IMR-90 (cell line): ENCODE measurements at regions not wholly inside any gene's neighbourhood (a gene's known extent, or its start where the extent isn't known, plus 50 kb on each side); places are given as distances from the start of the nearest gene placed in this dataset.

Source experiments
- ATAC-seq: fragments of 200-7000 bp; cut with Tn5 transposase; 2 replicates; pipeline ENCODE4 v1.9.1; 2020; ENCODE audit warnings: low read depth, mild to moderate bottlenecking, moderate library complexity
- BruUV-seq: library from RNA; stranded (reverse); fragments of 400-500 nt; replicated peaks from 2 replicates; lab custom pipeline; 2021; lab: Mats Ljungman, UMichigan
- CTCF ChIA-PET: fragments of 300-600 bp; formaldehyde crosslinking; extraction: SDS; loops from one replicate; lab custom pipeline; 2021; ENCODE audit warnings: antibody characterized with exemption; lab: Yijun Ruan, JAX
- POLR2A ChIA-PET: fragments of 300-600 bp; sonication (Branson Sonifier 250); formaldehyde crosslinking; loops from one replicate; lab custom pipeline; 2022; ENCODE audit warnings: antibody characterized with exemption; ENCODE audit not compliant: unreplicated experiment; lab: Charles Lee
- DNase-seq: peaks from one replicate; pipeline ENCODE4 v3.0.0; 2013
- H2AFZ ChIP-seq: replicated peaks from 2 replicates; pipeline ENCODE3; 2013; ENCODE audit warnings: low read length, mild to moderate bottlenecking; ENCODE audit not compliant: poor library complexity
- H2AK5ac ChIP-seq: 2 replicates; pipeline ENCODE4 v1.6.1; 2013; ENCODE audit warnings: low read depth, low read length, inconsistent platforms
- H2AK9ac ChIP-seq: replicated peaks from 2 replicates; pipeline ENCODE3; 2013; ENCODE audit warnings: mild to moderate bottlenecking, low read depth, low read length, moderate library complexity; ENCODE audit not compliant: poor library complexity
- H2BK120ac ChIP-seq: 2 replicates; pipeline ENCODE4 v1.6.1; 2013; ENCODE audit warnings: low read depth, low read length, inconsistent platforms
- H2BK15ac ChIP-seq: 3 replicates; pipeline ENCODE4 v1.6.1; 2013; ENCODE audit warnings: low read depth, low read length, inconsistent platforms
- H2BK20ac ChIP-seq: 2 replicates; pipeline ENCODE4 v1.6.1; 2013; ENCODE audit warnings: low read depth, mild to moderate bottlenecking, inconsistent platforms, low read length, moderate library complexity
- H2BK5ac ChIP-seq: 2 replicates; pipeline ENCODE4 v1.6.1; 2013; ENCODE audit warnings: mild to moderate bottlenecking, low read depth, low read length, inconsistent platforms; ENCODE audit not compliant: poor library complexity, severe bottlenecking
- H3K14ac ChIP-seq: replicated peaks from 2 replicates; pipeline ENCODE4 v1.6.1; 2013; ENCODE audit warnings: low read depth, low read length, inconsistent platforms
- H3K18ac ChIP-seq: 2 replicates; pipeline ENCODE4 v1.6.1; 2013; ENCODE audit warnings: low read depth, low read length, control low read depth
- H3K23ac ChIP-seq: 2 replicates; pipeline ENCODE4 v1.6.1; 2013; ENCODE audit warnings: low read depth, low read length, inconsistent platforms
- H3K27ac ChIP-seq: 2 replicates; pipeline ENCODE4 v1.5.1; 2013; ENCODE audit warnings: mild to moderate bottlenecking, control low read depth, low read length; ENCODE audit not compliant: insufficient read depth
- H3K27me3 ChIP-seq: 2 replicates; pipeline ENCODE4 v1.6.1; 2013; ENCODE audit warnings: low read length; ENCODE audit not compliant: control insufficient read depth, insufficient read depth
- H3K36me3 ChIP-seq: 2 replicates; pipeline ENCODE4 v1.6.1; 2013; ENCODE audit warnings: low read length, mixed read lengths; ENCODE audit not compliant: control insufficient read depth, insufficient read depth
- H3K4ac ChIP-seq: 2 replicates; pipeline ENCODE4 v1.6.1; 2013; ENCODE audit warnings: low read depth, low read length, inconsistent platforms
- H3K4me1 ChIP-seq: 2 replicates; pipeline ENCODE4 v1.6.1; 2013; ENCODE audit warnings: low read length, mixed read lengths; ENCODE audit not compliant: control insufficient read depth, insufficient read depth
- H3K4me2 ChIP-seq: 2 replicates; pipeline ENCODE4 v1.6.1; 2013; ENCODE audit warnings: low read depth, mild to moderate bottlenecking, control low read depth, low read length, moderate library complexity
- H3K4me3 ChIP-seq: 2 replicates; pipeline ENCODE4 v1.5.1; 2013; ENCODE audit warnings: low read depth, mild to moderate bottlenecking, control low read depth, low read length, moderate library complexity; ENCODE audit not compliant: insufficient read depth
- H3K56ac ChIP-seq: 2 replicates; pipeline ENCODE4 v1.6.1; 2013; ENCODE audit warnings: low read length, inconsistent platforms; ENCODE audit not compliant: insufficient read depth; ENCODE audit errors: extremely low read depth
- H3K79me1 ChIP-seq, 2 experiments: 2 replicates each; pipeline ENCODE4 v1.6.1; 2013; ENCODE audit warnings: low read length in 2 of 2, inconsistent platforms in 1 of 2, low read depth in 1 of 2
- H3K9ac ChIP-seq: 2 replicates; pipeline ENCODE4 v1.6.1; 2013; ENCODE audit warnings: low read depth, low read length, control low read depth
- H3K9me1 ChIP-seq: 2 replicates; pipeline ENCODE4 v1.6.1; 2013; ENCODE audit warnings: low read length, inconsistent platforms; ENCODE audit not compliant: insufficient read depth
- H3K9me3 ChIP-seq: 2 replicates; pipeline ENCODE4 v1.6.1; 2013; ENCODE audit warnings: low read length; ENCODE audit not compliant: control insufficient read depth, insufficient read depth
- H4K20me1 ChIP-seq: 2 replicates; pipeline ENCODE4 v1.6.1; 2013; ENCODE audit warnings: low read length, inconsistent platforms; ENCODE audit not compliant: insufficient read depth
- H4K5ac ChIP-seq: 2 replicates; pipeline ENCODE4 v1.6.1; 2013; ENCODE audit warnings: mild to moderate bottlenecking, low read depth, low read length, control low read depth
- H4K8ac ChIP-seq, 2 experiments: 2 replicates each; pipeline ENCODE4 v1.6.1; 2013; ENCODE audit warnings: low read depth in 2 of 2, low read length in 2 of 2, control low read depth in 1 of 2, inconsistent platforms in 1 of 2
- H4K91ac ChIP-seq: 2 replicates; pipeline ENCODE4 v1.6.1; 2013; ENCODE audit warnings: low read depth, low read length, inconsistent platforms; ENCODE audit not compliant: insufficient read depth
- BHLHE40 ChIP-seq: fragments of 150-350 bp; IDR thresholded peaks from 2 replicates; pipeline ENCODE4 v1.6.1; 2016; ENCODE audit warnings: mild to moderate bottlenecking, low read depth, low read length
- CEBPB ChIP-seq: IDR thresholded peaks from 2 replicates; pipeline ENCODE4 v1.6.1; 2012; ENCODE audit warnings: low read depth, low read length, improper control_type of control experiment
- CHD1 ChIP-seq: IDR thresholded peaks from 2 replicates; pipeline ENCODE4 v1.6.1; 2012; ENCODE audit warnings: low read depth, low read length, improper control_type of control experiment
- ELK1 ChIP-seq: fragments of 150-350 bp; IDR thresholded peaks from 2 replicates; pipeline ENCODE4 v1.6.1; 2016; ENCODE audit warnings: low read depth, mild to moderate bottlenecking, low read length, moderate library complexity, borderline replicate concordance
- FOS ChIP-seq: fragments of 150-350 bp; IDR thresholded peaks from 2 replicates; pipeline ENCODE4 v1.6.1; 2016; ENCODE audit warnings: low read depth, low read length
- MAFK ChIP-seq: IDR thresholded peaks from 2 replicates; pipeline ENCODE4 v1.6.1; 2012; ENCODE audit warnings: low read depth, low read length, improper control_type of control experiment
- MAZ ChIP-seq: IDR thresholded peaks from 2 replicates; pipeline ENCODE4 v1.6.1; 2012; ENCODE audit warnings: low read depth, mild to moderate bottlenecking, low read length, improper control_type of control experiment, moderate library complexity, borderline replicate concordance
- MXI1 ChIP-seq: IDR thresholded peaks from 2 replicates; pipeline ENCODE4 v1.6.1; 2012; ENCODE audit warnings: low read depth, mild to moderate bottlenecking, low read length, moderate library complexity, borderline replicate concordance
- NFE2L2 ChIP-seq: fragments of 150-350 bp; IDR thresholded peaks from 2 replicates; pipeline ENCODE4 v1.6.1; 2016; ENCODE audit warnings: low read depth, mild to moderate bottlenecking, low read length
- POLR2A ChIP-seq: IDR thresholded peaks from 2 replicates; pipeline ENCODE4 v1.6.1; 2012; ENCODE audit warnings: mild to moderate bottlenecking, low read depth, low read length
- RAD21 ChIP-seq: IDR thresholded peaks from 2 replicates; pipeline ENCODE4 v1.6.1; 2012; ENCODE audit warnings: low read length, improper control_type of control experiment
- RCOR1 ChIP-seq: IDR thresholded peaks from 2 replicates; pipeline ENCODE4 v1.6.1; 2012; ENCODE audit warnings: mild to moderate bottlenecking, low read length, improper control_type of control experiment; ENCODE audit not compliant: insufficient replicate concordance
- RFX5 ChIP-seq: IDR thresholded peaks from 2 replicates; pipeline ENCODE4 v1.8.0; 2012; ENCODE audit warnings: low read depth, mild to moderate bottlenecking, low read length, moderate library complexity
- SMC3 ChIP-seq: fragments of 150-350 bp; IDR thresholded peaks from 2 replicates; pipeline ENCODE4 v1.6.1; 2016; ENCODE audit warnings: low read depth, mild to moderate bottlenecking, antibody characterized with exemption, low read length, moderate library complexity
- USF2 ChIP-seq: fragments of 150-350 bp; IDR thresholded peaks from 2 replicates; pipeline ENCODE4 v1.6.1; 2017; ENCODE audit warnings: mild to moderate bottlenecking, antibody characterized with exemption, low read length, low read depth
- WGBS, 2 experiments: methylation state at CpG; one replicate each; pipeline versions ENCODE4 v1.1.5 to v1.1.7; 2013; ENCODE audit warnings: missing lambda C conversion rate in 2 of 2; ENCODE audit not compliant: insufficient read length in 1 of 2; ENCODE audit errors: extremely low coverage in 2 of 2; 5-methylcytosine and 5-hydroxymethylcytosine counted together
- dilution Hi-C: fragments of 300-500 bp; cut with HindIII; formaldehyde crosslinking; loops from one replicate; pipeline ENCODE4 v1.14.3; 2018; ENCODE audit warnings: low sequenced_read_pairs; ENCODE audit not compliant: unreplicated experiment
- in situ Hi-C: fragments of 300-500 bp; cut with MboI; formaldehyde crosslinking; loops from 3 replicates; pipeline ENCODE4 v1.14.3; 2019; ENCODE audit warnings: low sequenced_read_pairs, inconsistent platforms, mixed read lengths
- intact Hi-C: fragments of 100-400 bp; cut with micrococcal nuclease; formaldehyde crosslinking; loops from 2 replicates; pipeline ENCODE4 v1.10.0; 2022
- TF ChIP-seq, protein P1 (sequence below): conservative IDR thresholded peaks from 2 replicates; pipeline ENCODE4 v1.5.1; 2012; ENCODE audit warnings: mild to moderate bottlenecking, low read depth, low read length, improper control_type of control experiment

GRCh38 chr10:125265579-125265955 is 105.2 kb upstream of the CTBP2 start:
- no peak overlapping the region for H3K27ac ChIP-seq
- H2AFZ ChIP-seq: peak overlapping the region; percentile 49
- H2AK9ac ChIP-seq: no peak overlapping the region
- no peak overlapping the region for H3K4ac ChIP-seq
- no peak overlapping the region for H3K4me3 ChIP-seq
- no peaks in the 10 kb centered on the region for H3K9me1 ChIP-seq
- no peaks in the 10 kb centered on the region; the same call in 1 of the 2 replicates for H3K27me3 ChIP-seq
- CTCF ChIA-PET: no interaction called here
- no peak overlapping the region for H2BK20ac ChIP-seq
- no peak overlapping the region for H3K18ac ChIP-seq
- dilution Hi-C loops (no loop called here), in situ Hi-C loops (no loop called here), intact Hi-C loops (no loop called here)
- ATAC-seq (no peak; the same call in 1 of the 2 replicates), DNase-seq (no peak)
- no TSS peak for BruUV-seq
- TF ChIP-seq FOS (no peak), CHD1 (no peak), RCOR1 (no peak), BHLHE40 (no peak), RFX5 (no peak), SMC3 (no peak), USF2 (no peak), POLR2A (no peak), MAFK (no peak), MXI1 (no peak), MAZ (no peak), RAD21 (no peak), CEBPB (no peak), ELK1 (no peak), NFE2L2 (no peak)
- TF ChIP-seq, protein P1, sequence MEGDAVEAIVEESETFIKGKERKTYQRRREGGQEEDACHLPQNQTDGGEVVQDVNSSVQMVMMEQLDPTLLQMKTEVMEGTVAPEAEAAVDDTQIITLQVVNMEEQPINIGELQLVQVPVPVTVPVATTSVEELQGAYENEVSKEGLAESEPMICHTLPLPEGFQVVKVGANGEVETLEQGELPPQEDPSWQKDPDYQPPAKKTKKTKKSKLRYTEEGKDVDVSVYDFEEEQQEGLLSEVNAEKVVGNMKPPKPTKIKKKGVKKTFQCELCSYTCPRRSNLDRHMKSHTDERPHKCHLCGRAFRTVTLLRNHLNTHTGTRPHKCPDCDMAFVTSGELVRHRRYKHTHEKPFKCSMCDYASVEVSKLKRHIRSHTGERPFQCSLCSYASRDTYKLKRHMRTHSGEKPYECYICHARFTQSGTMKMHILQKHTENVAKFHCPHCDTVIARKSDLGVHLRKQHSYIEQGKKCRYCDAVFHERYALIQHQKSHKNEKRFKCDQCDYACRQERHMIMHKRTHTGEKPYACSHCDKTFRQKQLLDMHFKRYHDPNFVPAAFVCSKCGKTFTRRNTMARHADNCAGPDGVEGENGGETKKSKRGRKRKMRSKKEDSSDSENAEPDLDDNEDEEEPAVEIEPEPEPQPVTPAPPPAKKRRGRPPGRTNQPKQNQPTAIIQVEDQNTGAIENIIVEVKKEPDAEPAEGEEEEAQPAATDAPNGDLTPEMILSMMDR: no peak
- no peak overlapping the region for H3K4me2 ChIP-seq
- H3K23ac ChIP-seq: 0 out of 2 replicates have a peak overlapping the region, but pooled peaks have one; percentile 13
- H3K14ac ChIP-seq: no peak overlapping the region
- no peak overlapping the region for H2BK15ac ChIP-seq
- H2BK120ac ChIP-seq: no peak overlapping the region
- 67% methylated on average over 1 of the region's 6 CpGs; no CpG with 5 or more reads in 1 of the 2 experiments for WGBS, 2 experiments
- H4K8ac ChIP-seq: no peak overlapping the region
- H3K79me1 ChIP-seq: no peaks in the 10 kb centered on the region
- no peak overlapping the region for H3K56ac ChIP-seq
- no peak overlapping the region for H4K91ac ChIP-seq
- H2AK5ac ChIP-seq: 0 out of 2 replicates have a peak overlapping the region, but pooled peaks have one; percentile 52
- H4K5ac ChIP-seq: no peak overlapping the region
- H3K9ac ChIP-seq: no peak overlapping the region
- no peaks in the 10 kb centered on the region; the same call in 1 of the 2 replicates for H3K4me1 ChIP-seq
- POLR2A ChIA-PET: no interaction called here
- H3K36me3 ChIP-seq: no peaks in the 10 kb centered on the region
- no peaks in the 10 kb centered on the region for H3K9me3 ChIP-seq
- no peaks in the 10 kb centered on the region for H4K20me1 ChIP-seq
- H2BK5ac ChIP-seq: no peak overlapping the region
